Endothelial cell of umbilical vein (primary cell): ENCODE measurements at regions not wholly inside any gene's neighbourhood (a gene's known extent, or its start where the extent isn't known, plus 50 kb on each side); places are given as distances from the start of the nearest gene placed in this dataset.

Experiments used
- BruUV-seq: library from RNA; stranded (reverse); fragments of 400-500 nt; replicated peaks from 2 replicates; lab custom pipeline; 2021; lab: Mats Ljungman, UMichigan
- CTCF ChIA-PET: fragments of 300-600, 350-600 bp; sonication (Branson Sonifier 250); formaldehyde crosslinking; loops from one replicate; lab custom pipeline; 2021; ENCODE audit warnings: antibody characterized with exemption, inconsistent platforms; lab: Charles Lee
- POLR2A ChIA-PET: fragments of 300-600, 350-600 bp; sonication (Branson Sonifier 250); formaldehyde crosslinking; loops from one replicate; lab custom pipeline; 2021; ENCODE audit warnings: antibody characterized with exemption, inconsistent platforms; lab: Charles Lee
- DNase-seq: peaks from one replicate; pipeline ENCODE4 v3.0.0-alpha.2; 2011; ENCODE audit warnings: low read depth, low spot score
- FAIRE-seq: peaks from 2 replicates; lab custom pipeline; 2011; peaks lifted over from hg19 to GRCh38; lab: Jason Lieb, UNC
- H2AFZ ChIP-seq: 2 replicates; pipeline ENCODE4 v1.6.0; 2012; ENCODE audit warnings: low read depth, low read length, control low read depth, inconsistent platforms
- H3K27ac ChIP-seq: 2 replicates; pipeline ENCODE4 v1.5.1; 2011; ENCODE audit warnings: low read depth, mild to moderate bottlenecking, control low read depth, low read length, moderate library complexity; ENCODE audit not compliant: insufficient read depth
- H3K27me3 ChIP-seq, 2 experiments: 2 replicates each; pipeline versions ENCODE4 v1.6.0 to v1.6.1; 2011; ENCODE audit warnings: low read length in 2 of 2, mixed read lengths in 1 of 2; ENCODE audit not compliant: control insufficient read depth in 2 of 2, insufficient read depth in 2 of 2
- H3K36me3 ChIP-seq, 2 experiments: 2 replicates in 1 of 2; 3 replicates in 1 of 2; pipeline ENCODE4 v1.5.1; 2011; ENCODE audit warnings: low read length in 2 of 2, mild to moderate bottlenecking in 1 of 2, moderate library complexity in 1 of 2; ENCODE audit not compliant: control insufficient read depth in 2 of 2, insufficient read depth in 2 of 2; ENCODE audit errors: extremely low read depth in 1 of 2
- H3K4me1 ChIP-seq: 3 replicates; pipeline ENCODE4 v1.5.1; 2011; ENCODE audit warnings: mild to moderate bottlenecking, low read length; ENCODE audit not compliant: control insufficient read depth, insufficient read depth; ENCODE audit errors: extremely low read depth
- H3K4me2 ChIP-seq: 2 replicates; pipeline ENCODE4 v1.6.1; 2011; ENCODE audit warnings: low read length, control low read depth, mixed read lengths; ENCODE audit not compliant: insufficient read depth
- H3K4me3 ChIP-seq, 3 experiments: fragments of 200-600 bp in 1 of 3; sonication (generic), shearing (Covaris generic) in 1 of 3; replicated peaks in 1 of 3; 2 replicates each; pipeline ENCODE4 v1.5.1; 2011 to 2016; ENCODE audit warnings: control low read depth in 3 of 3, low read length in 3 of 3, mild to moderate bottlenecking in 2 of 3, inconsistent platforms in 1 of 3, low read depth in 1 of 3, moderate library complexity in 1 of 3; ENCODE audit not compliant: insufficient read depth in 1 of 3
- H3K79me2 ChIP-seq: 2 replicates; pipeline ENCODE4 v1.6.0; 2012; ENCODE audit warnings: low read length, inconsistent platforms; ENCODE audit not compliant: control insufficient read depth, insufficient read depth
- H3K9ac ChIP-seq: replicated peaks from 2 replicates; pipeline ENCODE3; 2011; ENCODE audit warnings: low read length, control low read depth; ENCODE audit not compliant: insufficient read depth; ENCODE audit errors: extremely low read depth
- H3K9me1 ChIP-seq: replicated peaks from 3 replicates; pipeline ENCODE4 v1.6.0; 2011; ENCODE audit warnings: mild to moderate bottlenecking, low read length; ENCODE audit not compliant: control insufficient read depth, insufficient read depth; ENCODE audit errors: extremely low read depth
- H3K9me3 ChIP-seq: replicated peaks from 2 replicates; pipeline ENCODE4 v1.5.1; 2012; ENCODE audit warnings: low read length, inconsistent platforms; ENCODE audit not compliant: control insufficient read depth, insufficient read depth
- H4K20me1 ChIP-seq: replicated peaks from 2 replicates; pipeline ENCODE3; 2011; ENCODE audit warnings: mild to moderate bottlenecking, low read length; ENCODE audit not compliant: control insufficient read depth, insufficient read depth; ENCODE audit errors: extremely low read depth
- CTCF ChIP-seq, 2 donors: IDR thresholded peaks; 1 replicate in 1 of 2; 2 replicates in 1 of 2; pipeline ENCODE4 v1.5.1; 2011; ENCODE audit warnings: low read length in 2 of 2, mild to moderate bottlenecking in 2 of 2, moderate library complexity in 2 of 2, control low read depth in 1 of 2, inconsistent platforms in 1 of 2, low read depth in 1 of 2; ENCODE audit not compliant: insufficient read depth in 1 of 2; ENCODE audit errors: extremely low read depth in 1 of 2
- EZH2 ChIP-seq: IDR thresholded peaks from 2 replicates; pipeline ENCODE4 v1.6.1; 2012; ENCODE audit warnings: borderline replicate concordance, low read depth, mild to moderate bottlenecking, moderate library complexity, low read length, inconsistent platforms; ENCODE audit not compliant: severe bottlenecking
- FOS ChIP-seq: IDR thresholded peaks from 2 replicates; pipeline ENCODE4 v1.6.1; 2011; ENCODE audit warnings: mild to moderate bottlenecking, low read length, moderate library complexity, borderline replicate concordance; ENCODE audit not compliant: insufficient read depth
- GATA2 ChIP-seq: IDR thresholded peaks from 2 replicates; pipeline ENCODE4 v1.7.0; 2011; ENCODE audit warnings: low read depth, mild to moderate bottlenecking, moderate library complexity, mixed read lengths, low read length; ENCODE audit not compliant: insufficient read length, insufficient read depth
- JUN ChIP-seq: IDR thresholded peaks from 2 replicates; pipeline ENCODE4 v1.6.1; 2011; ENCODE audit warnings: borderline replicate concordance, low read depth; ENCODE audit not compliant: insufficient read length, insufficient read depth
- MYC ChIP-seq: IDR thresholded peaks from one replicate; pipeline ENCODE4 v1.6.1; 2011; ENCODE audit warnings: mild to moderate bottlenecking, low read depth, low read length
- POLR2A ChIP-seq: IDR thresholded peaks from 2 replicates; pipeline ENCODE4 v1.6.1; 2012; ENCODE audit warnings: low read depth, mild to moderate bottlenecking, control low read depth, low read length
- POLR2AphosphoS5 ChIP-seq: IDR thresholded peaks from 2 replicates; pipeline ENCODE4 v1.6.1; 2012; ENCODE audit warnings: low read depth, mild to moderate bottlenecking, control low read depth, low read length, moderate library complexity; ENCODE audit not compliant: insufficient read depth
- dilution Hi-C: fragments of 300-500 bp; cut with MboI; formaldehyde crosslinking; loops from one replicate; pipeline ENCODE4 v1.15.0; 2019; ENCODE audit warnings: low sequenced_read_pairs; ENCODE audit not compliant: extremely low pct_ligation_motif_present
- intact Hi-C: fragments of 100-400 bp; cut with micrococcal nuclease; formaldehyde crosslinking; loops from one replicate; pipeline ENCODE4 v1.10.0; 2022
- TF ChIP-seq, protein P1 (sequence below): IDR thresholded peaks from 2 replicates; pipeline ENCODE4 v1.6.1; 2011; ENCODE audit not compliant: insufficient read depth, insufficient read length

DNA sequence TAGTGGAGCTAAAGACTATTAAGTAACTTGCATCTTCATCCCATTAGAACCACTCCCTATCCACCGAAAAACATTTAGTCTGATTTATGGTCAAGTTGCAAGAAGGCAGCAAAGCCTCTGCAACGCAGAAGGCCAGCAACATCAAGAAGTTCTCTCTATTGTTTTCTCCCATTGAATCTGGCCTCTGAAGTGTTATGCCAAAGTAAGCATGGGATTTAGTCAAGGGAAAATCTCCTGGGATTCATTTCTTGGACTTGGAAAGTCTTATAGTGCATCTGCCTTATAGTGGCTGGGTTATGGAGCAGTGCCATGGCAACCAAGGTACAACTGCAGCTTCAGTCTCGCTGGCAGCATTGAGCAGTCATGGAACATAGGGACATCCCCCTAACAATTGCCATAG is 87.7 kb upstream of the KRR1 start:
- H3K27ac ChIP-seq, result no peak overlapping the region
- H2AFZ ChIP-seq, result no peak overlapping the region
- no peaks in the 10 kb centered on the region for H3K36me3 ChIP-seq
- H4K20me1 ChIP-seq, result no peaks in the 10 kb centered on the region
- H3K4me3 ChIP-seq, result no peak overlapping the region
- no peak overlapping the region for H3K9ac ChIP-seq
- CTCF ChIA-PET, result no interaction called here
- H3K9me3 ChIP-seq, result no peaks in the 10 kb centered on the region
- intact Hi-C loops (no loop called here), dilution Hi-C loops (no loop called here)
- FAIRE-seq (no peak), DNase-seq (no peak)
- H3K4me1 ChIP-seq, result peaks cover 4% of the 10 kb centered on the region
- H3K4me2 ChIP-seq, result no peak overlapping the region
- POLR2A ChIA-PET, result no interaction called here
- BruUV-seq, result no TSS peak
- no peaks in the 10 kb centered on the region for H3K79me2 ChIP-seq
- no peaks in the 10 kb centered on the region for H3K27me3 ChIP-seq
- TF ChIP-seq EZH2 (no peak), CTCF (IDR thresholded peaks at IDR 0.05; ENCODE audit: extremely low read depth in 1 of 2, insufficient read depth in 1 of 2, low read depth in 1 of 2, low read length in 2 of 2) (no peak), GATA2 (no peak), FOS (no peak), JUN (no peak), POLR2AphosphoS5 (no peak), MYC (no peak), POLR2A (no peak)
- TF ChIP-seq, protein P1, sequence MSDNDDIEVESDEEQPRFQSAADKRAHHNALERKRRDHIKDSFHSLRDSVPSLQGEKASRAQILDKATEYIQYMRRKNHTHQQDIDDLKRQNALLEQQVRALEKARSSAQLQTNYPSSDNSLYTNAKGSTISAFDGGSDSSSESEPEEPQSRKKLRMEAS, result no peak
- H3K9me1 ChIP-seq, result no peaks in the 10 kb centered on the region
